Endothelial cell (in vitro differentiated cells): ENCODE measurements at regions not wholly inside any gene's neighbourhood (a gene's known extent, or its start where the extent isn't known, plus 50 kb on each side); places are given as distances from the start of the nearest gene placed in this dataset.
A peak's percentile ranks its signal among the peaks of the same experiment; 100 is the strongest.
"Not testable (repeated sequence)": the region's sequence is repeated elsewhere in the genome, so short reads cannot be mapped to it uniquely, and the experiment has no call there.

Experiments
- DNase-seq: peaks from one replicate; pipeline ENCODE4 v3.0.0; 2021; ENCODE audit warnings: low spot score
- H3K27ac Mint-ChIP-seq: one replicate; pipeline ENCODE4 v1.8.0; 2021; ENCODE audit warnings: mixed read lengths, inconsistent platforms; ENCODE audit not compliant: unreplicated experiment
- H3K27me3 Mint-ChIP-seq: one replicate; pipeline ENCODE4 v1.8.0; 2021; ENCODE audit warnings: mild to moderate bottlenecking, moderate library complexity, mixed read lengths, inconsistent platforms; ENCODE audit not compliant: unreplicated experiment
- H3K36me3 Mint-ChIP-seq: one replicate; pipeline ENCODE4 v1.8.0; 2021; ENCODE audit warnings: mild to moderate bottlenecking, low read depth, mixed read lengths, inconsistent platforms; ENCODE audit not compliant: unreplicated experiment
- H3K4me1 Mint-ChIP-seq: one replicate; pipeline ENCODE4 v1.8.0; 2021; ENCODE audit warnings: mild to moderate bottlenecking, mixed read lengths, inconsistent platforms; ENCODE audit not compliant: unreplicated experiment
- H3K4me3 Mint-ChIP-seq: one replicate; pipeline ENCODE4 v1.8.0; 2021; ENCODE audit warnings: mild to moderate bottlenecking, mixed read lengths, inconsistent platforms; ENCODE audit not compliant: unreplicated experiment
- H3K9me3 Mint-ChIP-seq: one replicate; pipeline ENCODE4 v1.8.0; 2021; ENCODE audit warnings: mixed read lengths, inconsistent platforms; ENCODE audit not compliant: unreplicated experiment
- CTCF ChIP-seq: fragments of 200-600 bp; sonication (generic); IDR thresholded peaks from one replicate; pipeline ENCODE4 v1.5.0; 2021; ENCODE audit warnings: antibody characterized with exemption; ENCODE audit not compliant: unreplicated experiment

- no peak for DNase-seq
- Mint-ChIP-seq H3K36me3 (no peaks in the 10 kb centered on the region), H3K27ac (no peak overlapping the region), H3K9me3 (peaks cover 5% of the 10 kb centered on the region), H3K27me3 (peaks cover 2% of the 10 kb centered on the region), H3K4me1 (peaks cover 6% of the 10 kb centered on the region), H3K4me3 (no peak overlapping the region)
- TF ChIP-seq CTCF: no peak
Measured at GRCh38 chr18:39230086-39230803, 1664.6 kb upstream of the CELF4 start.

DNA sequence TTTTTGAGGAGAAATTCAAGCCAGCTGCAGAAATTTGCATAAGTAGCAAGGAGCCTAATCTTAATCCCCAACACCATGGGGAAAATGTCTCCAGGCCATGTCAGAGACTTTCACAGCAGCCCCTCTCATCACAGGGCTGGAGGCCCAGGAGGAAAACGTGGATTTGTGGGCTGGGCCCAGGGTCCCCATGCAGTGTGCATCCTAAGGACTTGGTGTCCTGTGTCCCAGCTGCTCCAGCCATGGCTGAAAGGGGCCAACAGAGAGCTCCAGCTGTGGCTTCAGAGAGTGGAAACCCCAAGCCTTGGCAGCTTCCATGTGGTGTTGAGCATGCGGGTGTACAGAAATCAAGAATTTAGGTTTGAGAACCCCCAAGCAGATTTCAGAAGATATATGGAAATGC is 1662.2 kb upstream of the CELF4 start:
- DNase-seq, H3K9me3 Mint-ChIP-seq, H3K4me3 Mint-ChIP-seq, H3K27ac Mint-ChIP-seq, H3K27me3 Mint-ChIP-seq, H3K36me3 Mint-ChIP-seq: not testable (repeated sequence)
- peaks cover 12% of the 10 kb centered on the region for H3K4me1 Mint-ChIP-seq

- Mint-ChIP-seq H3K36me3 (no peaks in the 10 kb centered on the region), H3K4me1 (peaks cover 12% of the 10 kb centered on the region), H3K27ac (peak overlapping the region; percentile 83), H3K4me3 (no peak overlapping the region), H3K27me3 (peaks cover 2% of the 10 kb centered on the region), H3K9me3 (no peaks in the 10 kb centered on the region)
- no peak for DNase-seq
- TF ChIP-seq CTCF: no peak
Measured at GRCh38 chr18:39225373-39225772, 1659.8 kb upstream of the CELF4 start.

DNA sequence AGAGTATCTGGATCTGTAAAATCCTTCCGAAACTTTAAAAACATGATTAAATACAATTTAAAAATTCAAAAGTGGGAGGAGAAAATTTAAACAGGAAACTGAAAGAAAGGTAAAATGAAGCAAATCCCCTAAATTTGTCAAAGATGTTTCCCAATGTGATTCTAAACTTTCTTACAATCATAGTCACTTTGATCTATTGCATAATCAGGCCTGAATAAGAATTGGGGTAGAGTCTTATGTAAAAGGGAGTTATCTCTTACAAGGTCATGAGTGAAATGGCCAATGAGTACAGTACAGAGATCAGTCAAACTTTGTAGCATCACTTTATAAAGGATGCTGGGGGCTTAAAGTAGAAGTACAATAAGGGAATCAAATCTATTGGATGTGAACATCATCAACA is 1657.7 kb upstream of the CELF4 start:
- no peak for DNase-seq
- H3K36me3 Mint-ChIP-seq: no peaks in the 10 kb centered on the region
- TF ChIP-seq CTCF: no peak
- H3K4me1 Mint-ChIP-seq: peaks cover 12% of the 10 kb centered on the region
- H3K4me3 Mint-ChIP-seq: no peak overlapping the region
- H3K9me3 Mint-ChIP-seq: no peaks in the 10 kb centered on the region
- no peaks in the 10 kb centered on the region for H3K27me3 Mint-ChIP-seq
- H3K27ac Mint-ChIP-seq: no peak overlapping the region

GRCh38 chr18:39215920-39216319 is 1650.3 kb upstream of the CELF4 start:
- Mint-ChIP-seq H3K36me3 (no peaks in the 10 kb centered on the region), H3K4me1 (peaks cover 17% of the 10 kb centered on the region)
- no peak for TF ChIP-seq CTCF

More at GRCh38 chr18:39215920-39216319, 1650.3 kb upstream of the CELF4 start:
- no peaks in the 10 kb centered on the region for H3K27me3 Mint-ChIP-seq
- H3K9me3 Mint-ChIP-seq: no peaks in the 10 kb centered on the region
- DNase-seq: no peak
- H3K4me3 Mint-ChIP-seq: no peak overlapping the region
- peak overlapping the region; percentile 94 for H3K27ac Mint-ChIP-seq
